Keratinocyte (primary cell): ENCODE measurements at regions not wholly inside any gene's neighbourhood (a gene's known extent, or its start where the extent isn't known, plus 50 kb on each side); places are given as distances from the start of the nearest gene placed in this dataset.

Experiments used
- DNase-seq: peaks from one replicate; pipeline ENCODE4 v3.0.0-alpha.2; 2011; ENCODE audit warnings: low read depth, missing footprints, low spot score
- FAIRE-seq: peaks from 2 replicates; lab custom pipeline; 2011; peaks lifted over from hg19 to GRCh38; lab: Jason Lieb, UNC
- H2AFZ ChIP-seq: 2 replicates; pipeline ENCODE4 v1.6.0; 2012; ENCODE audit warnings: low read length, control low read depth, inconsistent platforms; ENCODE audit not compliant: control insufficient read depth
- H3K27ac ChIP-seq: 2 replicates; pipeline ENCODE4 v1.5.1; 2011; ENCODE audit warnings: low read length; ENCODE audit not compliant: control insufficient read depth, insufficient read depth
- H3K27me3 ChIP-seq: 3 replicates; pipeline ENCODE4 v1.6.0; 2011; ENCODE audit warnings: low read length; ENCODE audit not compliant: control insufficient read depth, insufficient read depth; ENCODE audit errors: extremely low read depth
- H3K36me3 ChIP-seq, 2 experiments: 2 replicates in 1 of 2; 3 replicates in 1 of 2; pipeline ENCODE4 v1.5.1; 2011; ENCODE audit warnings: low read length in 2 of 2, mild to moderate bottlenecking in 1 of 2; ENCODE audit not compliant: control insufficient read depth in 2 of 2, insufficient read depth in 2 of 2; ENCODE audit errors: extremely low read depth in 1 of 2
- H3K4me1 ChIP-seq: 3 replicates; pipeline ENCODE4 v1.5.1; 2011; ENCODE audit warnings: low read length; ENCODE audit not compliant: control insufficient read depth, insufficient read depth; ENCODE audit errors: extremely low read depth
- H3K4me2 ChIP-seq: 3 replicates; pipeline ENCODE4 v1.6.0; 2011; ENCODE audit warnings: low read depth, low read length; ENCODE audit not compliant: control insufficient read depth, insufficient read depth; ENCODE audit errors: extremely low read depth
- H3K4me3 ChIP-seq, 3 experiments: fragments of 200-600 bp in 1 of 3; sonication (generic) in 1 of 3; 2 replicates in 2 of 3; 3 replicates in 1 of 3; pipeline ENCODE4 v1.5.1; 2011 to 2016; ENCODE audit warnings: low read length in 3 of 3, mild to moderate bottlenecking in 3 of 3, control low read depth in 2 of 3, inconsistent platforms in 1 of 3, low read depth in 1 of 3, mixed read lengths in 1 of 3, mixed run types in 1 of 3, moderate library complexity in 1 of 3; ENCODE audit not compliant: control insufficient read depth in 2 of 3, insufficient read depth in 2 of 3; ENCODE audit errors: extremely low read depth in 1 of 3
- H3K79me2 ChIP-seq: 2 replicates; pipeline ENCODE4 v1.6.0; 2012; ENCODE audit warnings: low read length; ENCODE audit not compliant: control insufficient read depth, insufficient read depth
- H3K9ac ChIP-seq: 3 replicates; pipeline ENCODE4 v1.6.0; 2011; ENCODE audit warnings: low read length; ENCODE audit not compliant: control insufficient read depth, insufficient read depth; ENCODE audit errors: extremely low read depth
- H3K9me1 ChIP-seq: 3 replicates; pipeline ENCODE4 v1.6.0; 2011; ENCODE audit warnings: low read length; ENCODE audit not compliant: control insufficient read depth, insufficient read depth; ENCODE audit errors: extremely low read depth
- H3K9me3 ChIP-seq: 2 replicates; pipeline ENCODE4 v1.5.1; 2012; ENCODE audit warnings: low read depth, low read length; ENCODE audit not compliant: control insufficient read depth
- H4K20me1 ChIP-seq: 3 replicates; pipeline ENCODE4 v1.6.0; 2011; ENCODE audit warnings: low read length; ENCODE audit not compliant: control insufficient read depth, insufficient read depth; ENCODE audit errors: extremely low read depth
- EZH2 ChIP-seq: IDR thresholded peaks from one replicate; pipeline ENCODE4 v1.6.1; 2012; ENCODE audit warnings: inconsistent platforms, mild to moderate bottlenecking, low read length, moderate library complexity
- dilution Hi-C: fragments of 300-500 bp; cut with MboI; formaldehyde crosslinking; loops from one replicate; pipeline ENCODE4 v1.7.0; 2020; ENCODE audit warnings: low sequenced_read_pairs; ENCODE audit not compliant: extremely low pct_ligation_motif_present
- TF ChIP-seq, protein P1 (sequence below), 3 experiments: IDR thresholded peaks in 1 of 3; conservative IDR thresholded peaks in 1 of 3; optimal IDR thresholded peaks in 1 of 3; 2 replicates in 2 of 3; 3 replicates in 1 of 3; pipeline versions ENCODE3 to v1.5.1; 2011; ENCODE audit warnings: low read length in 3 of 3, mild to moderate bottlenecking in 3 of 3, moderate library complexity in 2 of 3, control low read depth in 1 of 3, inconsistent platforms in 1 of 3; ENCODE audit not compliant: insufficient read depth in 2 of 3; ENCODE audit errors: extremely low read depth in 1 of 3

DNA sequence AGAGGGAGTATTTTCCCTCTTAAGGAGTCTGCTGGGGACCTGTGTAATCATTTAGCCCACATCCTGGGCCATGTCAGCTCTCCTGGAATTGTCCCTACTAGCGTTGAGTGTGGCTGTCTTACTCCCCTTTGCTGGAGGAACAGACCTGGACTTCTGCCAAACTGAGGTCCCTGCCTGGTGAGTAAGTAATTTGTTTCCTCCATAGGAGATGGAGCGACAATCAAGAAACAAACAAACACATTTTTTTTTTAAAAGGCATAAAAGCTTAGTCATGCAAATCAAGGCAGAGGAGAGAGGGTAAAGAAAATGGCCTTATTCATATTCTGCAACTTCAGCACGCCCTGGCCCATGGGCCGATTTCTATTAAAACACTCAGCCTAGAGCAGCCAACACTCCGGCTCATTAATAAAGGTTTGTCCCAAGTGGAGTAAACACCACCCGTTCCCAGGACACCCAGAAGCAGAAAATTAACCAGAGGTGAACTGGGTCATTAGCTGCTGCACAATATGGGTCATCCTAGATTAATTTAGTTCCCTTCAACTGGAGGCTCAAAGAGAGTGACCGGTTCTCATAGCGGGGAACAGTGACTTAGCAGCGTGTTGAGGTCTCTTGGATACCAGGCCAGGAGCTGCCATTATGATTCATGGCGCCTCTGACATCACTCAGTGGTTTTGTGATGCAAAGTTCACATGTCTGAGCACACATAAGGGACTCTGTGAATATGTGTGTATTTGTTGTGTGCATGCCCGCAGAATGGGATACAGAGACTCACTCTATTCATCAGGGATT lies 165.0 kb upstream of the SULF2 start:
- Histone ChIP-seq H3K9me1 (no peaks in the 10 kb centered on the region), H4K20me1 (no peaks in the 10 kb centered on the region), H3K9ac (no peak overlapping the region), H3K9me3 (no peaks in the 10 kb centered on the region), H3K27ac (no peak overlapping the region), H3K79me2 (no peaks in the 10 kb centered on the region), H3K4me2 (no peak overlapping the region), H3K4me1 (peaks cover 19% of the 10 kb centered on the region), H3K27me3 (no peaks in the 10 kb centered on the region), H2AFZ (no peak overlapping the region), H3K4me3 (no peak overlapping the region), H3K36me3 (no peaks in the 10 kb centered on the region)
- dilution Hi-C loops: no loop called here
- TF ChIP-seq EZH2: no peak
- TF ChIP-seq, protein P1, sequence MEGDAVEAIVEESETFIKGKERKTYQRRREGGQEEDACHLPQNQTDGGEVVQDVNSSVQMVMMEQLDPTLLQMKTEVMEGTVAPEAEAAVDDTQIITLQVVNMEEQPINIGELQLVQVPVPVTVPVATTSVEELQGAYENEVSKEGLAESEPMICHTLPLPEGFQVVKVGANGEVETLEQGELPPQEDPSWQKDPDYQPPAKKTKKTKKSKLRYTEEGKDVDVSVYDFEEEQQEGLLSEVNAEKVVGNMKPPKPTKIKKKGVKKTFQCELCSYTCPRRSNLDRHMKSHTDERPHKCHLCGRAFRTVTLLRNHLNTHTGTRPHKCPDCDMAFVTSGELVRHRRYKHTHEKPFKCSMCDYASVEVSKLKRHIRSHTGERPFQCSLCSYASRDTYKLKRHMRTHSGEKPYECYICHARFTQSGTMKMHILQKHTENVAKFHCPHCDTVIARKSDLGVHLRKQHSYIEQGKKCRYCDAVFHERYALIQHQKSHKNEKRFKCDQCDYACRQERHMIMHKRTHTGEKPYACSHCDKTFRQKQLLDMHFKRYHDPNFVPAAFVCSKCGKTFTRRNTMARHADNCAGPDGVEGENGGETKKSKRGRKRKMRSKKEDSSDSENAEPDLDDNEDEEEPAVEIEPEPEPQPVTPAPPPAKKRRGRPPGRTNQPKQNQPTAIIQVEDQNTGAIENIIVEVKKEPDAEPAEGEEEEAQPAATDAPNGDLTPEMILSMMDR (optimal IDR thresholded peaks at IDR 0.05 in 1 of 3, IDR thresholded peaks at IDR 0.05 in 1 of 3, conservative IDR thresholded peaks at IDR 0.05 in 1 of 3; ENCODE audit: extremely low read depth in 1 of 3, insufficient read depth in 2 of 3, low read length in 3 of 3): no peak
- DNase-seq (no peak), FAIRE-seq (no peak)

DNA sequence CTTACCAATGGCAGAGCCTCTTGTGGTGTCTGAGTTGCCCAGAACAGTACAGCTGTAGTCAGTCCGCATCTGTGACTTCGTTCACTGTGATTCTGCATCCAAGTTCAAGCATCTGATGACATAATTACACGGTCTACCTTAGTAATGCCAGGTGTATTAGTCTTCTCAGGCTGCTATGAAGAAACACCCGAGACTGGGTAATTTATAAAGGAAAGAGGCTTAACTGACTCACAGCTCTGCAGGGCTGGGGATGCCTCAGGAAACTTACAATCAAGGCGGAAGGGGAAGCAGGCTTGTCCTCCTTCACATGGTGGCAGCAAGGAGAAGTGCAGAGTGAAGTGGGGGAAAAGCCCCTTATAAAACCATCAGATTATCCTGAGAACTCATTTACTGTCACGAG lies 163.9 kb upstream of the SULF2 start:
- Histone ChIP-seq H3K4me3 (no peak overlapping the region), H3K4me2 (no peak overlapping the region), H4K20me1 (no peaks in the 10 kb centered on the region), H3K27me3 (no peaks in the 10 kb centered on the region), H3K9ac (no peak overlapping the region), H3K36me3 (no peaks in the 10 kb centered on the region), H3K9me3 (no peaks in the 10 kb centered on the region), H3K9me1 (no peaks in the 10 kb centered on the region), H2AFZ (no peak overlapping the region), H3K4me1 (peaks cover 19% of the 10 kb centered on the region), H3K27ac (no peak overlapping the region), H3K79me2 (no peaks in the 10 kb centered on the region)
- dilution Hi-C loops: no loop called here
- DNase-seq (no peak), FAIRE-seq (no peak)
- TF ChIP-seq, protein P1 (optimal IDR thresholded peaks at IDR 0.05 in 1 of 3, IDR thresholded peaks at IDR 0.05 in 1 of 3, conservative IDR thresholded peaks at IDR 0.05 in 1 of 3; ENCODE audit: extremely low read depth in 1 of 3, insufficient read depth in 2 of 3, low read length in 3 of 3): no peak
- TF ChIP-seq EZH2: no peak
